ENCODE measurements at regions not wholly inside any gene's neighbourhood (a gene's known extent, or its start where the extent isn't known, plus 50 kb on each side); places are given as distances from the start of the nearest gene placed in this dataset.

DNA sequence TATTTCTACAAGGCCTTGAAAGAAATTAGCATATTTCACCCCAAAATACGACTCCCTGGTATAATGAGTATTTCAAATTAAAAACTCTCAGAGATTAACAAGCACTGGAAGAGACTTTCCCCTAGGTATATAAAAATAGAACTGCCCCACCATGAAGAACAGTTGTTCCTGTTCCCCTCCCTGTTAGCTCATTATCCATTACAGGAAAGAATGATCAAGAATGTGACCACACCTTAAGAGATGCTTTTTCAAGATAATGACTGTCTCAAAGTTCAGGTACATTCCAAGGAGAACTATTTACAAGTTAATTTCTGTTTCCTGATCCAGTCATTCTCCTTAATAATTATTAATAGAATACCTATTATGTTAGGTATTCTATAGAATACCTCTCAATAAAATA, 1220.6 kb upstream of the CDH2 start:
- TF ChIP-seq POLR2A (IDR thresholded peaks at IDR 0.05): no peak
- TF ChIP-seq, protein P1, sequence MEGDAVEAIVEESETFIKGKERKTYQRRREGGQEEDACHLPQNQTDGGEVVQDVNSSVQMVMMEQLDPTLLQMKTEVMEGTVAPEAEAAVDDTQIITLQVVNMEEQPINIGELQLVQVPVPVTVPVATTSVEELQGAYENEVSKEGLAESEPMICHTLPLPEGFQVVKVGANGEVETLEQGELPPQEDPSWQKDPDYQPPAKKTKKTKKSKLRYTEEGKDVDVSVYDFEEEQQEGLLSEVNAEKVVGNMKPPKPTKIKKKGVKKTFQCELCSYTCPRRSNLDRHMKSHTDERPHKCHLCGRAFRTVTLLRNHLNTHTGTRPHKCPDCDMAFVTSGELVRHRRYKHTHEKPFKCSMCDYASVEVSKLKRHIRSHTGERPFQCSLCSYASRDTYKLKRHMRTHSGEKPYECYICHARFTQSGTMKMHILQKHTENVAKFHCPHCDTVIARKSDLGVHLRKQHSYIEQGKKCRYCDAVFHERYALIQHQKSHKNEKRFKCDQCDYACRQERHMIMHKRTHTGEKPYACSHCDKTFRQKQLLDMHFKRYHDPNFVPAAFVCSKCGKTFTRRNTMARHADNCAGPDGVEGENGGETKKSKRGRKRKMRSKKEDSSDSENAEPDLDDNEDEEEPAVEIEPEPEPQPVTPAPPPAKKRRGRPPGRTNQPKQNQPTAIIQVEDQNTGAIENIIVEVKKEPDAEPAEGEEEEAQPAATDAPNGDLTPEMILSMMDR (IDR thresholded peaks at IDR 0.05): no peak
